Suprapubic skin (tissue), 4 donors: ENCODE measurements at regions not wholly inside any gene's neighbourhood (a gene's known extent, or its start where the extent isn't known, plus 50 kb on each side); places are given as distances from the start of the nearest gene placed in this dataset.

Experiments
- CTCF ChIP-seq, 2 donors: fragments of 200-600 bp in 1 of 2; fragments of 450-650 bp in 1 of 2; sonication (generic) in 1 of 2; IDR thresholded peaks; one replicate each; pipeline ENCODE4 v1.5.1; 2016 to 2019; ENCODE audit warnings: antibody characterized with exemption in 2 of 2, mild to moderate bottlenecking in 1 of 2, moderate library complexity in 1 of 2
- EP300 ChIP-seq: sonication (generic); formaldehyde crosslinking; IDR thresholded peaks from one replicate; pipeline ENCODE4 v1.6.1; 2017; ENCODE audit warnings: antibody characterized with exemption
- POLR2A ChIP-seq, 2 donors: fragments of 450-650 bp; IDR thresholded peaks; one replicate each; pipeline ENCODE4 v1.6.1; 2017; ENCODE audit warnings: antibody characterized with exemption in 2 of 2, mild to moderate bottlenecking in 2 of 2, moderate library complexity in 2 of 2
- POLR2AphosphoS5 ChIP-seq, 3 donors: sonication (generic); formaldehyde crosslinking; IDR thresholded peaks; one replicate each; pipeline ENCODE4 v1.6.1; 2017; ENCODE audit warnings: antibody characterized with exemption in 3 of 3

- no peak for TF ChIP-seq CTCF (IDR thresholded peaks at IDR 0.05)
- TF ChIP-seq POLR2A (IDR thresholded peaks at IDR 0.05): no peak
- TF ChIP-seq EP300: no peak
- no peak for TF ChIP-seq POLR2AphosphoS5 (IDR thresholded peaks at IDR 0.05)
Observed at GRCh38 chr4:136939781-136940180, 592.5 kb downstream of the PCDH18 start.
